Activated naive CD8-positive, alpha-beta T cell treated with anti-CD3 and anti-CD28 coated beads, Interleukin-2, amount 10 ng/mL, durations not matched to agents 7 days and 5 days (primary cell): ENCODE measurements at regions not wholly inside any gene's neighbourhood (a gene's known extent, or its start where the extent isn't known, plus 50 kb on each side); places are given as distances from the start of the nearest gene placed in this dataset.
A peak's percentile ranks its signal among the peaks of the same experiment; 100 is the strongest.
"Not testable (repeated sequence)": the region's sequence is repeated elsewhere in the genome, so short reads cannot be mapped to it uniquely, and the experiment has no call there.

Experiments used
- ATAC-seq: fragments of 150-1000 bp; cut with Tn5 transposase; one replicate; pipeline ENCODE4 v1.10.0; 2021; ENCODE audit warnings: low read depth, moderate library complexity
- POLR2A ChIA-PET: fragments of 350-600 bp; sonication (Branson Sonifier 250); formaldehyde crosslinking; loops from one replicate; lab custom pipeline; 2021; ENCODE audit warnings: antibody characterized with exemption; lab: Charles Lee
- DNase-seq: peaks from one replicate; pipeline ENCODE4 v3.0.0; 2021
- H3K27ac Mint-ChIP-seq: one replicate; pipeline ENCODE4 v1.8.0; 2022; ENCODE audit warnings: mild to moderate bottlenecking, mixed read lengths
- H3K27me3 Mint-ChIP-seq: one replicate; pipeline ENCODE4 v1.8.0; 2022; ENCODE audit warnings: mild to moderate bottlenecking, moderate library complexity, mixed read lengths
- H3K36me3 Mint-ChIP-seq: one replicate; pipeline ENCODE4 v1.8.0; 2021; ENCODE audit warnings: mild to moderate bottlenecking, mixed read lengths
- H3K4me1 Mint-ChIP-seq: one replicate; pipeline ENCODE4 v1.8.0; 2021; ENCODE audit warnings: mixed read lengths
- H3K4me3 Mint-ChIP-seq: one replicate; pipeline ENCODE4 v1.8.0; 2022; ENCODE audit warnings: mild to moderate bottlenecking, moderate library complexity, mixed read lengths
- H3K9me3 Mint-ChIP-seq: one replicate; pipeline ENCODE4 v1.8.0; 2021; ENCODE audit warnings: mixed read lengths

GRCh38 chr2:58769864-58770234 lies 528.7 kb upstream of the FANCL start:
- Mint-ChIP-seq H3K4me3 (no peak overlapping the region), H3K36me3 (no peaks in the 10 kb centered on the region), H3K27ac (no peak overlapping the region), H3K27me3 (peaks cover 13% of the 10 kb centered on the region), H3K4me1 (no peaks in the 10 kb centered on the region), H3K9me3 (no peaks in the 10 kb centered on the region)
- POLR2A ChIA-PET = no interaction called here
- DNase-seq = no peak
- no peak for ATAC-seq

GRCh38 chr2:58769111-58769863 lies 528.2 kb upstream of the FANCL start:
- ATAC-seq (no peak), DNase-seq (no peak)
- no peaks in the 10 kb centered on the region for H3K36me3 Mint-ChIP-seq
- H3K27me3 Mint-ChIP-seq = peaks cover 13% of the 10 kb centered on the region
- POLR2A ChIA-PET = no interaction called here
- no peak overlapping the region for H3K4me3 Mint-ChIP-seq
- H3K4me1 Mint-ChIP-seq = no peaks in the 10 kb centered on the region
- H3K27ac Mint-ChIP-seq = no peak overlapping the region
- H3K9me3 Mint-ChIP-seq = no peaks in the 10 kb centered on the region

GRCh38 chr2:58768715-58769080 lies 527.6 kb upstream of the FANCL start:
- H3K27ac Mint-ChIP-seq = no peak overlapping the region

GRCh38 chr2:58767828-58768714 lies 526.9 kb upstream of the FANCL start:
- Mint-ChIP-seq H3K27ac (no peak overlapping the region), H3K4me1 (no peaks in the 10 kb centered on the region)

More at GRCh38 chr2:58768715-58769080, 527.6 kb upstream of the FANCL start:
- H3K9me3 Mint-ChIP-seq = no peaks in the 10 kb centered on the region
- no peaks in the 10 kb centered on the region for H3K4me1 Mint-ChIP-seq
- ATAC-seq (no peak), DNase-seq (no peak)
- POLR2A ChIA-PET = no interaction called here
- H3K27me3 Mint-ChIP-seq = peaks cover 17% of the 10 kb centered on the region
- no peaks in the 10 kb centered on the region for H3K36me3 Mint-ChIP-seq
- H3K4me3 Mint-ChIP-seq = no peak overlapping the region

GRCh38 chr2:58764338-58765104 lies 523.4 kb upstream of the FANCL start:
- POLR2A ChIA-PET = no interaction called here
- ATAC-seq = no peak
- Mint-ChIP-seq H3K36me3 (no peaks in the 10 kb centered on the region), H3K27ac (no peak overlapping the region), H3K4me1 (no peaks in the 10 kb centered on the region), H3K27me3 (peaks cover 16% of the 10 kb centered on the region), H3K9me3 (no peaks in the 10 kb centered on the region), H3K4me3 (no peak overlapping the region)
- DNase-seq = no peak

More at GRCh38 chr2:58767828-58768714, 526.9 kb upstream of the FANCL start:
- ATAC-seq = no peak
- no peaks in the 10 kb centered on the region for H3K36me3 Mint-ChIP-seq
- no peak for DNase-seq
- no peaks in the 10 kb centered on the region for H3K9me3 Mint-ChIP-seq
- peaks cover 16% of the 10 kb centered on the region for H3K27me3 Mint-ChIP-seq
- no peak overlapping the region for H3K4me3 Mint-ChIP-seq
- POLR2A ChIA-PET = no interaction called here

- Mint-ChIP-seq H3K4me3 (no peak overlapping the region), H3K36me3 (no peaks in the 10 kb centered on the region), H3K9me3 (no peaks in the 10 kb centered on the region), H3K27ac (no peak overlapping the region), H3K4me1 (no peaks in the 10 kb centered on the region), H3K27me3 (peaks cover 14% of the 10 kb centered on the region)
- ATAC-seq = no peak
- DNase-seq = peak; percentile 26
- POLR2A ChIA-PET = no interaction called here
Observed at GRCh38 chr2:58762176-58762781, 521.2 kb upstream of the FANCL start.

- ATAC-seq (no peak), DNase-seq (no peak)
- no peak overlapping the region for H3K4me3 Mint-ChIP-seq
- H3K27ac Mint-ChIP-seq = no peak overlapping the region
- POLR2A ChIA-PET = no interaction called here
- H3K27me3 Mint-ChIP-seq = no peaks in the 10 kb centered on the region
- H3K36me3 Mint-ChIP-seq = no peaks in the 10 kb centered on the region
- H3K9me3 Mint-ChIP-seq = no peaks in the 10 kb centered on the region
- H3K4me1 Mint-ChIP-seq = no peaks in the 10 kb centered on the region
Observed at GRCh38 chr2:58757971-58758370, 516.8 kb upstream of the FANCL start.

- ATAC-seq (no peak), DNase-seq (no peak)
- Mint-ChIP-seq H3K9me3 (no peaks in the 10 kb centered on the region), H3K27me3 (no peaks in the 10 kb centered on the region), H3K4me3 (no peak overlapping the region), H3K4me1 (no peaks in the 10 kb centered on the region), H3K36me3 (no peaks in the 10 kb centered on the region), H3K27ac (no peak overlapping the region)
- POLR2A ChIA-PET = no interaction called here
Observed at GRCh38 chr2:58756336-58756735, 515.2 kb upstream of the FANCL start.

- H3K27me3 Mint-ChIP-seq, POLR2A ChIA-PET, H3K36me3 Mint-ChIP-seq, H3K4me1 Mint-ChIP-seq, H3K4me3 Mint-ChIP-seq, H3K27ac Mint-ChIP-seq, H3K9me3 Mint-ChIP-seq, ATAC-seq, DNase-seq: not testable (repeated sequence)
Observed at GRCh38 chr2:58752507-58752906, 511.4 kb upstream of the FANCL start.

GRCh38 chr2:58751676-58752075 lies 510.6 kb upstream of the FANCL start:
- not testable (repeated sequence) for H3K9me3 Mint-ChIP-seq

GRCh38 chr2:58749041-58749440 lies 507.9 kb upstream of the FANCL start:
- no peak for DNase-seq
- Mint-ChIP-seq H3K9me3 (no peaks in the 10 kb centered on the region), H3K27me3 (no peaks in the 10 kb centered on the region), H3K36me3 (no peaks in the 10 kb centered on the region), H3K4me3 (no peak overlapping the region), H3K27ac (no peak overlapping the region), H3K4me1 (no peaks in the 10 kb centered on the region)
- POLR2A ChIA-PET = no interaction called here
- ATAC-seq = no peak

More at GRCh38 chr2:58751676-58752075, 510.6 kb upstream of the FANCL start:
- H3K27ac Mint-ChIP-seq, H3K36me3 Mint-ChIP-seq, H3K4me1 Mint-ChIP-seq, DNase-seq, POLR2A ChIA-PET, H3K4me3 Mint-ChIP-seq, ATAC-seq, H3K27me3 Mint-ChIP-seq: not testable (repeated sequence)

- ATAC-seq, DNase-seq, H3K4me1 Mint-ChIP-seq, H3K27me3 Mint-ChIP-seq, H3K9me3 Mint-ChIP-seq, H3K4me3 Mint-ChIP-seq, H3K27ac Mint-ChIP-seq, H3K36me3 Mint-ChIP-seq, POLR2A ChIA-PET: not testable (repeated sequence)
Observed at GRCh38 chr2:58745334-58745733, 504.2 kb upstream of the FANCL start.

GRCh38 chr2:58740426-58740825 lies 499.3 kb upstream of the FANCL start:
- no peaks in the 10 kb centered on the region for H3K9me3 Mint-ChIP-seq
- no peak for DNase-seq
- no peaks in the 10 kb centered on the region for H3K36me3 Mint-ChIP-seq
- no peaks in the 10 kb centered on the region for H3K4me1 Mint-ChIP-seq
- H3K27me3 Mint-ChIP-seq = peaks cover 2% of the 10 kb centered on the region
- ATAC-seq = no peak
- no peak overlapping the region for H3K4me3 Mint-ChIP-seq
- POLR2A ChIA-PET = no interaction called here
- no peak overlapping the region for H3K27ac Mint-ChIP-seq
